SK-N-SH (cell line): ENCODE measurements at regions not wholly inside any gene's neighbourhood (a gene's known extent, or its start where the extent isn't known, plus 50 kb on each side); places are given as distances from the start of the nearest gene placed in this dataset.

Experiments used
- CTCF ChIA-PET: fragments of 300-600, 350-600 bp; formaldehyde crosslinking; extraction: SDS; loops from one replicate; lab custom pipeline; 2021; lab: Yijun Ruan, JAX
- POLR2A ChIA-PET: fragments of 350-600 bp; sonication (Branson Sonifier 250); formaldehyde crosslinking; extraction: SDS; loops from one replicate; lab custom pipeline; 2020; ENCODE audit warnings: antibody characterized with exemption, inconsistent platforms; lab: Yijun Ruan, JAX
- DNase-seq: peaks from one replicate; pipeline ENCODE4 v3.0.0; 2012
- H2AFZ ChIP-seq: fragments of 200-600 bp; sonication (generic); 2 replicates; pipeline ENCODE4 v1.8.1; 2016; ENCODE audit warnings: antibody characterized with exemption, mild to moderate bottlenecking, low read depth
- H3F3A ChIP-seq: fragments of 200-600 bp; sonication (generic); replicated peaks from 2 replicates; pipeline ENCODE3; 2016; ENCODE audit warnings: antibody characterized with exemption, mild to moderate bottlenecking; ENCODE audit not compliant: insufficient read depth
- H3K27ac ChIP-seq, 2 experiments: fragments of 200-500 bp in 1 of 2; fragments of 200-600 bp in 1 of 2; sonication (Bioruptor generic) in 1 of 2; sonication (generic), shearing (Covaris generic) in 1 of 2; 2 replicates each; pipeline versions ENCODE4 v1.5.1 to v1.6.1; 2014 to 2016; ENCODE audit warnings: low read depth in 2 of 2, inconsistent platforms in 1 of 2, low read length in 1 of 2, mild to moderate bottlenecking in 1 of 2, mixed read lengths in 1 of 2
- H3K27me3 ChIP-seq: fragments of 200-600 bp; sonication (generic), shearing (Covaris generic); 2 replicates; pipeline ENCODE4 v1.6.1; 2016; ENCODE audit warnings: mixed run types; ENCODE audit not compliant: insufficient read depth
- H3K36me3 ChIP-seq, 2 experiments: fragments of 200-500 bp in 1 of 2; fragments of 200-600 bp in 1 of 2; sonication (Bioruptor generic) in 1 of 2; sonication (generic) in 1 of 2; replicated peaks in 1 of 2; 2 replicates each; pipeline versions ENCODE3 to v1.5.1; 2014 to 2016; ENCODE audit warnings: low read length in 1 of 2, mild to moderate bottlenecking in 1 of 2; ENCODE audit not compliant: insufficient read depth in 2 of 2, control insufficient read depth in 1 of 2
- H3K4me1 ChIP-seq, 2 experiments: fragments of 200-500 bp in 1 of 2; fragments of 200-600 bp in 1 of 2; sonication (Bioruptor generic) in 1 of 2; sonication (generic), shearing (Covaris generic) in 1 of 2; 2 replicates each; pipeline versions ENCODE4 v1.5.1 to v1.6.1; 2014 to 2016; ENCODE audit warnings: low read depth in 1 of 2, low read length in 1 of 2, mixed run types in 1 of 2; ENCODE audit not compliant: insufficient read depth in 2 of 2, control insufficient read depth in 1 of 2
- H3K4me2 ChIP-seq: fragments of 200-600 bp; sonication (generic), shearing (Covaris generic); 2 replicates; pipeline ENCODE4 v1.6.1; 2017; ENCODE audit warnings: mixed run types
- H3K4me3 ChIP-seq, 2 experiments: fragments of 200-500 bp in 1 of 2; fragments of 200-600 bp in 1 of 2; sonication (Bioruptor generic) in 1 of 2; sonication (generic), shearing (Covaris generic) in 1 of 2; 2 replicates each; pipeline versions ENCODE4 v1.5.1 to v1.8.1; 2014 to 2016; ENCODE audit warnings: low read depth in 2 of 2, inconsistent platforms in 1 of 2, low read length in 1 of 2, mild to moderate bottlenecking in 1 of 2, mixed read lengths in 1 of 2, moderate library complexity in 1 of 2
- H3K79me2 ChIP-seq: fragments of 200-600 bp; sonication (generic); 2 replicates; pipeline ENCODE4 v1.8.1; 2017; ENCODE audit warnings: mild to moderate bottlenecking; ENCODE audit not compliant: insufficient read depth
- H3K9ac ChIP-seq: fragments of 200-600 bp; sonication (generic); 2 replicates; pipeline ENCODE4 v1.6.1; 2017; ENCODE audit warnings: mixed run types
- H3K9me2 ChIP-seq: fragments of 200-600 bp; sonication (generic); 2 replicates; pipeline ENCODE4 v1.6.1; 2017; ENCODE audit warnings: mixed run types
- H3K9me3 ChIP-seq: fragments of 200-600 bp; sonication (generic); 2 replicates; pipeline ENCODE4 v1.6.1; 2017; ENCODE audit warnings: mixed run types, mild to moderate bottlenecking, moderate library complexity
- H4K20me1 ChIP-seq: fragments of 200-600 bp; sonication (generic); 2 replicates; pipeline ENCODE4 v1.6.1; 2017; ENCODE audit warnings: mild to moderate bottlenecking, mixed run types; ENCODE audit not compliant: insufficient read depth
- CHD2 ChIP-seq: fragments of 150-350 bp; IDR thresholded peaks from 2 replicates; pipeline ENCODE4 v1.6.1; 2018; ENCODE audit warnings: low read length; ENCODE audit not compliant: partially characterized antibody
- CTCF ChIP-seq: fragments of 200-600 bp; sonication (generic); IDR thresholded peaks from 2 replicates; pipeline ENCODE4 v1.6.1; 2017; ENCODE audit warnings: antibody characterized with exemption, mild to moderate bottlenecking, moderate library complexity
- EP300 ChIP-seq, 2 experiments: IDR thresholded peaks; 2 replicates each; pipeline versions ENCODE4 v1.4.0 to v1.6.1; 2012; ENCODE audit warnings: borderline replicate concordance in 1 of 2, low read depth in 1 of 2, low read length in 1 of 2
- EZH2phosphoT487 ChIP-seq: fragments of 200-600 bp; sonication (generic); IDR thresholded peaks from 2 replicates; pipeline ENCODE4 v1.6.1; 2017; ENCODE audit warnings: low read depth, mixed run types, mild to moderate bottlenecking, antibody characterized with exemption, moderate library complexity, borderline replicate concordance
- FOXJ3 ChIP-seq: sonication (generic); formaldehyde crosslinking; IDR thresholded peaks from 2 replicates; pipeline ENCODE4 v1.5.1; 2020; ENCODE audit warnings: mild to moderate bottlenecking, missing genetic modification reagents
- FOXM1 ChIP-seq: IDR thresholded peaks from 2 replicates; pipeline ENCODE4 v1.4.0; 2012; ENCODE audit warnings: low read depth, mild to moderate bottlenecking
- GABPA ChIP-seq: IDR thresholded peaks from 2 replicates; pipeline ENCODE4 v1.4.0; 2012; ENCODE audit warnings: low read depth, mild to moderate bottlenecking
- IRF3 ChIP-seq: fragments of 150-350 bp; IDR thresholded peaks from 2 replicates; pipeline ENCODE4 v1.6.1; 2016; ENCODE audit warnings: mild to moderate bottlenecking, low read depth, low read length
- MAX ChIP-seq: IDR thresholded peaks from 2 replicates; pipeline ENCODE4 v1.4.0; 2012; ENCODE audit warnings: low read depth
- MXI1 ChIP-seq: IDR thresholded peaks from 2 replicates; pipeline ENCODE4 v1.6.1; 2012; ENCODE audit warnings: mild to moderate bottlenecking, low read depth, low read length, improper control_type of control experiment
- NFIC ChIP-seq: IDR thresholded peaks from 2 replicates; pipeline ENCODE4 v1.4.0; 2012; ENCODE audit warnings: borderline replicate concordance
- PBX3 ChIP-seq: IDR thresholded peaks from 2 replicates; pipeline ENCODE4; 2012
- POLR2AphosphoS5 ChIP-seq: IDR thresholded peaks from 2 replicates; pipeline ENCODE4 v1.6.1; 2012; ENCODE audit warnings: low read depth, low read length
- RAD21 ChIP-seq: IDR thresholded peaks from 2 replicates; pipeline ENCODE4 v1.6.1; 2012; ENCODE audit warnings: mild to moderate bottlenecking, low read length
- RCOR1 ChIP-seq: fragments of 150-350 bp; IDR thresholded peaks from 2 replicates; pipeline ENCODE4 v1.6.1; 2017; ENCODE audit warnings: antibody characterized with exemption, low read length
- REST ChIP-seq: IDR thresholded peaks from 2 replicates; pipeline ENCODE4 v1.6.1; 2012; ENCODE audit warnings: mild to moderate bottlenecking, low read depth, low read length, moderate library complexity
- SIN3A ChIP-seq: IDR thresholded peaks from 2 replicates; pipeline ENCODE4 v1.6.1; 2012; ENCODE audit warnings: low read depth, mild to moderate bottlenecking, low read length, moderate library complexity, borderline replicate concordance
- SMC3 ChIP-seq: IDR thresholded peaks from 2 replicates; pipeline ENCODE4 v1.6.1; 2012; ENCODE audit warnings: low read depth, low read length, improper control_type of control experiment
- TAF1 ChIP-seq: IDR thresholded peaks from 2 replicates; pipeline ENCODE4 v1.6.1; 2012; ENCODE audit warnings: low read depth, mild to moderate bottlenecking, low read length, moderate library complexity, borderline replicate concordance
- TEAD4 ChIP-seq: IDR thresholded peaks from 2 replicates; pipeline ENCODE4 v1.4.0; 2012; ENCODE audit warnings: mild to moderate bottlenecking, borderline replicate concordance; ENCODE audit not compliant: insufficient read depth
- USF1 ChIP-seq: IDR thresholded peaks from 2 replicates; pipeline ENCODE4 v1.4.0; 2012; ENCODE audit warnings: low read depth, borderline replicate concordance
- WGBS: methylation state at CpG from one replicate; pipeline ENCODE4 v1.1.6; 2017; ENCODE audit warnings: low lambda C conversion rate; 5-methylcytosine and 5-hydroxymethylcytosine counted together

GRCh38 chr7:12957487-12957886 lies 270.1 kb downstream of the ARL4A start (continued):
- TF ChIP-seq MAX: no peak
- TF ChIP-seq PBX3: no peak

GRCh38 chr7:12961910-12962480 lies 274.6 kb downstream of the ARL4A start:
- Histone ChIP-seq H3K36me3 (no peaks in the 10 kb centered on the region), H3K4me2 (no peak overlapping the region), H3K9ac (no peak overlapping the region), H3K4me3 (no peak overlapping the region), H3K27me3 (peaks cover 18% of the 10 kb centered on the region; the same call in 1 of the 2 replicates), H3K79me2 (no peaks in the 10 kb centered on the region), H3F3A (no peaks in the 10 kb centered on the region), H3K4me1 (no peaks in the 10 kb centered on the region), H3K27ac (no peak overlapping the region), H3K9me3 (no peaks in the 10 kb centered on the region), H3K9me2 (no peaks in the 10 kb centered on the region; the same call in 1 of the 2 replicates), H4K20me1 (no peaks in the 10 kb centered on the region), H2AFZ (no peak overlapping the region)
- CTCF ChIA-PET: interaction anchor here (0.8 kb wide), 1 partner anchor 11 kb away, joined by 3 read pairs; no protein-coding TSS in a partner anchor
- TF ChIP-seq PBX3 (no peak), NFIC (no peak), SMC3 (no peak), RAD21 (no peak), MXI1 (no peak), IRF3 (no peak), REST (no peak), GABPA (no peak), TEAD4 (no peak), FOXJ3 (CRISPR knock-in tag) (no peak), CHD2 (no peak), USF1 (no peak), RCOR1 (no peak), EZH2phosphoT487 (no peak), FOXM1 (no peak), SIN3A (no peak), TAF1 (no peak), CTCF (no peak), POLR2AphosphoS5 (no peak), EP300 (IDR thresholded peaks at IDR 0.05; ENCODE audit: borderline replicate concordance in 1 of 2, low read depth in 1 of 2, low read length in 1 of 2) (no peak)
- 9% methylated on average over 4 of the region's 4 CpGs for WGBS
- DNase-seq: no peak
- POLR2A ChIA-PET: no interaction called here
